OCI-LY1 (cell line): ENCODE measurements at regions not wholly inside any gene's neighbourhood (a gene's known extent, or its start where the extent isn't known, plus 50 kb on each side); places are given as distances from the start of the nearest gene placed in this dataset.

Source experiments
- EZH2 ChIP-seq: fragments of 200-600 bp; sonication (generic), shearing (Covaris generic); IDR thresholded peaks from 2 replicates; pipeline ENCODE4 v1.8.0; 2017; ENCODE audit warnings: borderline replicate concordance, mixed run types, mild to moderate bottlenecking, antibody characterized with exemption, low read length, moderate library complexity, mixed read lengths
- TF ChIP-seq, protein P1 (sequence below): fragments of 200-600 bp; sonication (generic), shearing (Covaris generic); IDR thresholded peaks from 2 replicates; pipeline ENCODE4 v1.5.1; 2017; ENCODE audit warnings: mild to moderate bottlenecking, antibody characterized with exemption, low read length, moderate library complexity, mixed read lengths

DNA sequence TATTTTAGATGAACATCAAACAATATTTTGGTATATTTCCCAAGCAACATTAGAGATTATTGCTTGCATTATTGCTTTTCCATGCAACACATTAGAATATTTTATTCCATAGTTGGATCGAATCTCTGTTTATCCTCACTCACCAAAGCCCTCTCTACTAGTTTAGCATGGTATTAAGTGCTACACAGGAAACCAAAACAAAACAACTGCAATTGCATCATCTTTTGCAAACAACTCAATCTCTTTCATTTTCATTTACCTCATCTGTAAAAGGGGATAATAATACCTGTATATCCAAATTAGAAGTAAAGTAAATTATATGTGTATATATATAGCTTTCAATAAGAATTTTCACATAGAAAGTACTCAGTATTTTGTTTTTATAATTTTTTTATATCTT is 147.8 kb upstream of the PCDH9 start:
- TF ChIP-seq, protein P1, sequence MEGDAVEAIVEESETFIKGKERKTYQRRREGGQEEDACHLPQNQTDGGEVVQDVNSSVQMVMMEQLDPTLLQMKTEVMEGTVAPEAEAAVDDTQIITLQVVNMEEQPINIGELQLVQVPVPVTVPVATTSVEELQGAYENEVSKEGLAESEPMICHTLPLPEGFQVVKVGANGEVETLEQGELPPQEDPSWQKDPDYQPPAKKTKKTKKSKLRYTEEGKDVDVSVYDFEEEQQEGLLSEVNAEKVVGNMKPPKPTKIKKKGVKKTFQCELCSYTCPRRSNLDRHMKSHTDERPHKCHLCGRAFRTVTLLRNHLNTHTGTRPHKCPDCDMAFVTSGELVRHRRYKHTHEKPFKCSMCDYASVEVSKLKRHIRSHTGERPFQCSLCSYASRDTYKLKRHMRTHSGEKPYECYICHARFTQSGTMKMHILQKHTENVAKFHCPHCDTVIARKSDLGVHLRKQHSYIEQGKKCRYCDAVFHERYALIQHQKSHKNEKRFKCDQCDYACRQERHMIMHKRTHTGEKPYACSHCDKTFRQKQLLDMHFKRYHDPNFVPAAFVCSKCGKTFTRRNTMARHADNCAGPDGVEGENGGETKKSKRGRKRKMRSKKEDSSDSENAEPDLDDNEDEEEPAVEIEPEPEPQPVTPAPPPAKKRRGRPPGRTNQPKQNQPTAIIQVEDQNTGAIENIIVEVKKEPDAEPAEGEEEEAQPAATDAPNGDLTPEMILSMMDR = no peak
- no peak for TF ChIP-seq EZH2
